WTC11 (cell line): ENCODE measurements at regions not wholly inside any gene's neighbourhood (a gene's known extent, or its start where the extent isn't known, plus 50 kb on each side); places are given as distances from the start of the nearest gene placed in this dataset.

ENCODE experiments used
- ATAC-seq: fragments of 200-7000 bp; cut with Tn5 transposase; 2 replicates; pipeline ENCODE4 v1.10.0; 2021; ENCODE audit warnings: mild to moderate bottlenecking, moderate library complexity
- CTCF ChIA-PET: fragments of 300-600 bp; sonication (Branson Sonifier 250); formaldehyde crosslinking; loops from one replicate; lab custom pipeline; 2021; ENCODE audit warnings: antibody characterized with exemption; lab: Charles Lee
- POLR2A ChIA-PET: fragments of 350-600 bp; sonication (Branson Sonifier 250); formaldehyde crosslinking; loops from one replicate; lab custom pipeline; 2021; ENCODE audit warnings: antibody characterized with exemption; lab: Charles Lee
- DNase-seq: peaks from one replicate; pipeline ENCODE4 v3.0.0; 2021; ENCODE audit warnings: low spot score
- H3K27ac Mint-ChIP-seq: 2 replicates; pipeline ENCODE4 v1.8.0; 2021; ENCODE audit warnings: mixed read lengths
- H3K27me3 Mint-ChIP-seq: 2 replicates; pipeline ENCODE4 v1.8.0; 2021; ENCODE audit warnings: low read depth, mild to moderate bottlenecking, moderate library complexity, mixed read lengths
- H3K36me3 Mint-ChIP-seq: 2 replicates; pipeline ENCODE4 v1.8.0; 2021; ENCODE audit warnings: mixed read lengths
- H3K4me1 Mint-ChIP-seq: 2 replicates; pipeline ENCODE4 v1.8.0; 2022; ENCODE audit warnings: mixed read lengths
- H3K4me3 Mint-ChIP-seq: 2 replicates; pipeline ENCODE4 v1.8.0; 2021; ENCODE audit warnings: mild to moderate bottlenecking, moderate library complexity, mixed read lengths
- H3K9me3 Mint-ChIP-seq: 2 replicates; pipeline ENCODE4 v1.8.0; 2021; ENCODE audit warnings: mixed read lengths
- AFF4 ChIP-seq: sonication (generic); formaldehyde crosslinking; IDR thresholded peaks from 2 replicates; pipeline ENCODE4 v1.8.1; 2023; ENCODE audit warnings: mild to moderate bottlenecking, missing genetic modification reagents, borderline replicate concordance
- CBFB ChIP-seq: sonication (generic); formaldehyde crosslinking; IDR thresholded peaks from 2 replicates; pipeline ENCODE4 v1.8.1; 2022; ENCODE audit warnings: mild to moderate bottlenecking, low read depth, missing genetic modification reagents
- CTCF ChIP-seq: fragments of 200-600 bp; IDR thresholded peaks from 2 replicates; pipeline ENCODE4 v1.8.0; 2022; ENCODE audit warnings: antibody characterized with exemption
- ELF4 ChIP-seq: sonication (generic); formaldehyde crosslinking; IDR thresholded peaks from 2 replicates; pipeline ENCODE4 v1.8.1; 2022; ENCODE audit warnings: low read depth, mild to moderate bottlenecking, moderate library complexity, missing genetic modification reagents
- EMX1 ChIP-seq: fragments of 250-450 bp; sonication (Bioruptor Pico); IDR thresholded peaks from 2 replicates; pipeline ENCODE4 v1.8.0; 2021; ENCODE audit warnings: mild to moderate bottlenecking
- ESRRA ChIP-seq: sonication (generic); formaldehyde crosslinking; IDR thresholded peaks from 2 replicates; pipeline ENCODE4 v1.8.1; 2022; ENCODE audit warnings: mild to moderate bottlenecking, missing genetic modification reagents, borderline replicate concordance
- FOXP1 ChIP-seq: sonication (generic); formaldehyde crosslinking; IDR thresholded peaks from 2 replicates; pipeline ENCODE4 v1.8.0; 2022; ENCODE audit warnings: missing genetic modification reagents, mild to moderate bottlenecking, moderate library complexity, borderline replicate concordance
- GABPB1 ChIP-seq: sonication (generic); formaldehyde crosslinking; IDR thresholded peaks from 2 replicates; pipeline ENCODE4 v1.8.1; 2023; ENCODE audit warnings: mild to moderate bottlenecking, missing genetic modification reagents
- HMGA2 ChIP-seq: fragments of 250-450 bp; sonication (Bioruptor Pico); IDR thresholded peaks from 2 replicates; pipeline ENCODE4 v1.4.0; 2021; ENCODE audit warnings: mild to moderate bottlenecking, moderate library complexity
- HMGXB4 ChIP-seq: sonication (generic); formaldehyde crosslinking; IDR thresholded peaks from 2 replicates; pipeline ENCODE4 v1.8.1; 2023; ENCODE audit warnings: mild to moderate bottlenecking, moderate library complexity, missing genetic modification reagents
- MYBL2 ChIP-seq: sonication (generic); formaldehyde crosslinking; IDR thresholded peaks from 2 replicates; pipeline ENCODE4 v1.8.1; 2023; ENCODE audit warnings: mild to moderate bottlenecking, moderate library complexity, missing genetic modification reagents
- RELA ChIP-seq: sonication (generic); formaldehyde crosslinking; IDR thresholded peaks from 2 replicates; pipeline ENCODE4 v1.8.1; 2022; ENCODE audit warnings: missing genetic modification reagents, mild to moderate bottlenecking, borderline replicate concordance
- ZBTB43 ChIP-seq: sonication (generic); formaldehyde crosslinking; IDR thresholded peaks from 2 replicates; pipeline ENCODE4 v1.8.1; 2023; ENCODE audit warnings: mild to moderate bottlenecking, missing genetic modification reagents
- ZNF317 ChIP-seq: sonication (generic); formaldehyde crosslinking; IDR thresholded peaks from 2 replicates; pipeline ENCODE4 v1.8.1; 2023; ENCODE audit warnings: low read depth, mild to moderate bottlenecking, moderate library complexity, missing genetic modification reagents, borderline replicate concordance
- ZNF423 ChIP-seq: fragments of 250-450 bp; sonication (Bioruptor Pico); IDR thresholded peaks from 2 replicates; pipeline ENCODE4 v2.1.2; 2022; ENCODE audit warnings: mild to moderate bottlenecking, moderate library complexity
- ZNF425 ChIP-seq: fragments of 250-450 bp; sonication (Bioruptor Pico); conservative IDR thresholded peaks from 2 replicates; pipeline ENCODE4 v1.9.0; 2021; ENCODE audit warnings: mild to moderate bottlenecking
- ZNF512 ChIP-seq: sonication (generic); formaldehyde crosslinking; IDR thresholded peaks from 2 replicates; pipeline ENCODE4 v1.8.1; 2022; ENCODE audit warnings: missing genetic modification reagents, borderline replicate concordance
- ZNF671 ChIP-seq: fragments of 250-450 bp; sonication (Bioruptor Pico); IDR thresholded peaks from 2 replicates; pipeline ENCODE4 v1.8.0; 2021; ENCODE audit warnings: mild to moderate bottlenecking

- H3K27ac Mint-ChIP-seq, result no peak overlapping the region
- POLR2A ChIA-PET, result no interaction called here
- H3K27me3 Mint-ChIP-seq, result no peaks in the 10 kb centered on the region
- no peak overlapping the region for H3K4me3 Mint-ChIP-seq
- DNase-seq, result no peak
- H3K36me3 Mint-ChIP-seq, result no peaks in the 10 kb centered on the region
- ATAC-seq, result no peak
- CTCF ChIA-PET, result no interaction called here
- H3K4me1 Mint-ChIP-seq, result peaks cover 8% of the 10 kb centered on the region
- no peaks in the 10 kb centered on the region for H3K9me3 Mint-ChIP-seq
- no peak for TF ChIP-seq RELA
- TF ChIP-seq AFF4, result no peak
- no peak for TF ChIP-seq ZNF425 (CRISPR knock-in tag)
- TF ChIP-seq ZNF512 (CRISPR knock-in tag), result no peak
- TF ChIP-seq MYBL2 (CRISPR knock-in tag), result no peak
- no peak for TF ChIP-seq ZNF317
- TF ChIP-seq GABPB1 (CRISPR knock-in tag), result no peak
- no peak for TF ChIP-seq ZNF671 (CRISPR knock-in tag)
- TF ChIP-seq CBFB, result no peak
- no peak for TF ChIP-seq HMGA2 (CRISPR knock-in tag)
- TF ChIP-seq ZBTB43, result no peak
- TF ChIP-seq FOXP1 (CRISPR knock-in tag), result no peak
These were observed 208.9 kb downstream of the PAH start for GRCh38 chr12:102708108-102708507.

- H3K36me3 Mint-ChIP-seq, result no peaks in the 10 kb centered on the region
- H3K4me1 Mint-ChIP-seq, result peaks cover 8% of the 10 kb centered on the region
- CTCF ChIA-PET, result interaction anchor here (0.6 to 1.5 kb wide), 43 partner anchors 8 to 766 kb away, joined by 3 to 17 read pairs (median 4); no protein-coding TSS in a partner anchor
- H3K27me3 Mint-ChIP-seq, result no peaks in the 10 kb centered on the region
- H3K4me3 Mint-ChIP-seq, result no peak overlapping the region
- peak; percentile 76 for ATAC-seq
- no peaks in the 10 kb centered on the region for H3K9me3 Mint-ChIP-seq
- peak; percentile 61 for DNase-seq
- TF ChIP-seq ESRRA (CRISPR knock-in tag) (peak; percentile 61; the same call in 1 of the 2 replicates), ZNF423 (CRISPR knock-in tag) (no peak), HMGXB4 (CRISPR knock-in tag) (no peak), EMX1 (CRISPR knock-in tag) (no peak), CTCF (peak; percentile 71), ELF4 (CRISPR knock-in tag) (no peak)
- TF ChIP-seq, all 79 proteins: peak for 2
- POLR2A ChIA-PET, result no interaction called here
- H3K27ac Mint-ChIP-seq, result no peak overlapping the region
These were observed 214.5 kb downstream of the PAH start for GRCh38 chr12:102702447-102703114.
